IPS-NIHi11 (cell line): ENCODE measurements at regions not wholly inside any gene's neighbourhood (a gene's known extent, or its start where the extent isn't known, plus 50 kb on each side); places are given as distances from the start of the nearest gene placed in this dataset.
"Not testable (repeated sequence)": the region's sequence is repeated elsewhere in the genome, so short reads cannot be mapped to it uniquely, and the experiment has no call there.

Experiments
- DNase-seq: peaks from one replicate; pipeline ENCODE4 v3.0.0; 2012; ENCODE audit warnings: mixed read lengths, low spot score

GRCh38 chr16:86834451-86835035 is 256.2 kb downstream of the FOXL1 start:
- DNase-seq, result peak; percentile 52

GRCh38 chr16:86835982-86836381 is 257.6 kb downstream of the FOXL1 start:
- DNase-seq, result no peak

GRCh38 chr16:86836503-86837129 is 258.3 kb downstream of the FOXL1 start:
- no peak for DNase-seq

- DNase-seq, result no peak
These were observed 265.5 kb downstream of the FOXL1 start for GRCh38 chr16:86843812-86844211.

GRCh38 chr16:86844695-86845094 is 266.3 kb downstream of the FOXL1 start:
- no peak for DNase-seq

GRCh38 chr16:86846136-86846535 is 267.8 kb downstream of the FOXL1 start:
- no peak for DNase-seq

- DNase-seq, result no peak
These were observed 270.5 kb downstream of the FOXL1 start for GRCh38 chr16:86848821-86849220.

GRCh38 chr16:86850670-86851069 is 272.3 kb downstream of the FOXL1 start:
- DNase-seq, result no peak

- no peak for DNase-seq
These were observed 273.8 kb downstream of the FOXL1 start for GRCh38 chr16:86852135-86852534.

GRCh38 chr16:86854058-86854621 is 275.8 kb downstream of the FOXL1 start:
- no peak for DNase-seq

GRCh38 chr16:86854626-86855294 is 276.4 kb downstream of the FOXL1 start:
- DNase-seq, result no peak

GRCh38 chr16:86856946-86857586 is 278.7 kb downstream of the FOXL1 start:
- DNase-seq, result no peak

- no peak for DNase-seq
These were observed 279.5 kb downstream of the FOXL1 start for GRCh38 chr16:86857807-86858206.

GRCh38 chr16:86858501-86858900 is 280.2 kb downstream of the FOXL1 start:
- no peak for DNase-seq

GRCh38 chr16:86861270-86861858 is 283.0 kb downstream of the FOXL1 start:
- DNase-seq, result not testable (repeated sequence)

GRCh38 chr16:86862595-86863280 is 284.4 kb downstream of the FOXL1 start:
- no peak for DNase-seq

GRCh38 chr16:86863609-86864008 is 285.3 kb downstream of the FOXL1 start:
- no peak for DNase-seq

GRCh38 chr16:86864586-86864985 is 286.2 kb downstream of the FOXL1 start:
- DNase-seq, result no peak

GRCh38 chr16:86865851-86866662 is 287.7 kb downstream of the FOXL1 start:
- DNase-seq, result no peak

GRCh38 chr16:86866986-86867722 is 288.8 kb downstream of the FOXL1 start:
- no peak for DNase-seq
